NCI-H1092 treated with DMSO at 0.1 percent for 48 hours (cell line): ENCODE measurements at regions not wholly inside any gene's neighbourhood (a gene's known extent, or its start where the extent isn't known, plus 50 kb on each side); places are given as distances from the start of the nearest gene placed in this dataset.
"Not testable (repeated sequence)": the region's sequence is repeated elsewhere in the genome, so short reads cannot be mapped to it uniquely, and the experiment has no call there.

Experiments
- DNase-seq: peaks from one replicate; lab custom pipeline; 2025; lab: John Stamatoyannopoulos, UW

GRCh38 chr6:150496629-150497028 is 103.1 kb upstream of the PLEKHG1 start:
- no peak for DNase-seq

- DNase-seq: no peak
These were observed 99.8 kb upstream of the PLEKHG1 start for GRCh38 chr6:150499882-150500312.

- not testable (repeated sequence) for DNase-seq
These were observed 99.1 kb upstream of the PLEKHG1 start for GRCh38 chr6:150500568-150500967.

GRCh38 chr6:150503041-150503440 is 96.6 kb upstream of the PLEKHG1 start:
- DNase-seq: no peak

GRCh38 chr6:150503586-150504339 is 95.9 kb upstream of the PLEKHG1 start:
- DNase-seq: no peak

GRCh38 chr6:150507361-150507760 is 92.3 kb upstream of the PLEKHG1 start:
- DNase-seq: not testable (repeated sequence)

GRCh38 chr6:150510576-150510975 is 89.1 kb upstream of the PLEKHG1 start:
- no peak for DNase-seq

GRCh38 chr6:150511313-150511712 is 88.4 kb upstream of the PLEKHG1 start:
- no peak for DNase-seq

- no peak for DNase-seq
These were observed 84.8 kb upstream of the PLEKHG1 start for GRCh38 chr6:150514806-150515380.

- no peak for DNase-seq
These were observed 83.5 kb upstream of the PLEKHG1 start for GRCh38 chr6:150516199-150516598.

- no peak for DNase-seq
These were observed 82.5 kb upstream of the PLEKHG1 start for GRCh38 chr6:150517175-150517574.

- no peak for DNase-seq
These were observed 78.2 kb upstream of the PLEKHG1 start for GRCh38 chr6:150521482-150521881.

GRCh38 chr6:150523216-150523615 is 76.5 kb upstream of the PLEKHG1 start:
- DNase-seq: not testable (repeated sequence)

- no peak for DNase-seq
These were observed 74.4 kb upstream of the PLEKHG1 start for GRCh38 chr6:150525300-150525699.

GRCh38 chr6:150527100-150527499 is 72.6 kb upstream of the PLEKHG1 start:
- DNase-seq: no peak

- DNase-seq: no peak
These were observed 70.9 kb upstream of the PLEKHG1 start for GRCh38 chr6:150528648-150529285.

GRCh38 chr6:150529646-150530045 is 70.0 kb upstream of the PLEKHG1 start:
- DNase-seq: no peak

GRCh38 chr6:150531957-150532356 is 67.7 kb upstream of the PLEKHG1 start:
- no peak for DNase-seq

GRCh38 chr6:150534553-150534952 is 65.1 kb upstream of the PLEKHG1 start:
- DNase-seq: no peak

- DNase-seq: no peak
These were observed 64.4 kb upstream of the PLEKHG1 start for GRCh38 chr6:150535151-150535804.

- no peak for DNase-seq
These were observed 63.9 kb upstream of the PLEKHG1 start for GRCh38 chr6:150535818-150536220.

- DNase-seq: no peak
These were observed 62.9 kb upstream of the PLEKHG1 start for GRCh38 chr6:150536835-150537234.

GRCh38 chr6:150537491-150537890 is 62.2 kb upstream of the PLEKHG1 start:
- DNase-seq: no peak
